HG02642 (cell line): ENCODE measurements at regions not wholly inside any gene's neighbourhood (a gene's known extent, or its start where the extent isn't known, plus 50 kb on each side); places are given as distances from the start of the nearest gene placed in this dataset.
"Not testable (repeated sequence)": the region's sequence is repeated elsewhere in the genome, so short reads cannot be mapped to it uniquely, and the experiment has no call there.

Experiments used
- ATAC-seq: cut with Tn5 transposase; IDR thresholded peaks from one replicate; pipeline ENCODE4 v1.9.1; 2021; ENCODE audit warnings: mild to moderate bottlenecking; ENCODE audit not compliant: unreplicated experiment, poor library complexity

DNA sequence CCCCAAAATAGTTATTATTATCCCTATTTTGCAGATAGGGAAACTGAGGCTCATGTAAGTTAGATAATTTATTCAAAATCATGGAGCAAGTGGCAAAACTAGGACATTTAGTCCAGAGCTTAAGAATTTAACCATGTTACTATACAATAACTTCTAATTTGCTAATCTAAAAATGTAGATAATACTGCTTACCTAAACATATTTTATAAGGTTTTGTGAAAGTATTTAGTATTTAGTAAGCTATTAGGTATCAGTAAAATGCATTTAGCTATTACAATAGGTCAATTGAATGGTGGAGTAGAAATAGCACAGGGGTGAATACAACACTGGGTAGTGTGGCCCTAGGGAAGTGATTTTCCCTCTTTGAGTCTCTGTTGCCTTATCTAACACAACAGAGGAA, 648.3 kb downstream of the KIF4B start:
- no peak for ATAC-seq

DNA sequence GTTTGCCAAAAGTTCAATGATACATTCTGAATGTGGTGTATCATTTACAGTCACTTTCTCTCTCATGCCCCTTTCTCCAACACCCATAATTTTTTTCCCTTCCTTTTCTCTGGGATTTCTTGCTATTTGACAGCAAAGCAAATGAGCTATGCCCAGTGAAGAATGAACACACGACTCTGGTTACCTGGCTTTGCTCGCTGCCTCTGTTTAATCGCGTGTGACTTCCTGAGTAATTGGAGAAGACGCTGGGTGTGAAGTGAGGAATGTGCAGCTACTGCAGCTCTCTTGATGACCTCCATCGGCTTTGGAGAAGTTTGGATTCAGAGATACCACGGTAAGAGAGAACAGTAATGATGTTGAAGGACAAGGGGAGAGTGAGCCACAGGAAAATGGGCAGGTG, 651.8 kb downstream of the KIF4B start:
- no peak for ATAC-seq

- ATAC-seq, result not testable (repeated sequence)
Observed at GRCh38 chr5:155672001-155672400, 655.0 kb upstream of the SGCD start.

DNA sequence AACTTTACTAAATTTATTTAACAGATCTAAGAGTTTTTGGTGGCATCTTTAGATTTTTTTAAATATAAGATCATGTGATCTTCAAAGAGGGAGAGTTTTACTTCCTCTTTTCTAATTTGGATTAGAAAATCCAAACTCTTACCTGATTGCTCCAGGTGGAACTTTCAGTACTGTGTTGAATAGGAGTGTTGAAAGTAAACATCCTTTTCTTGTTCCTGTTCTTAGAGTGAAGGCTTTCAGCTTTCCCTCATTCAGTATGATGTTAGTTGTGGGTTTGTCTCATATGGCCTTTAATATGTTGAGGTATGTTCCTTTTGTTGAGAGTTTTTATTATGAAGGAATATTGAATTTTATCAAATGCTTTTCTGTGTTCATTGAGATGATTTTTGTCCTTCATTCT, 650.0 kb upstream of the SGCD start:
- ATAC-seq, result no peak

DNA sequence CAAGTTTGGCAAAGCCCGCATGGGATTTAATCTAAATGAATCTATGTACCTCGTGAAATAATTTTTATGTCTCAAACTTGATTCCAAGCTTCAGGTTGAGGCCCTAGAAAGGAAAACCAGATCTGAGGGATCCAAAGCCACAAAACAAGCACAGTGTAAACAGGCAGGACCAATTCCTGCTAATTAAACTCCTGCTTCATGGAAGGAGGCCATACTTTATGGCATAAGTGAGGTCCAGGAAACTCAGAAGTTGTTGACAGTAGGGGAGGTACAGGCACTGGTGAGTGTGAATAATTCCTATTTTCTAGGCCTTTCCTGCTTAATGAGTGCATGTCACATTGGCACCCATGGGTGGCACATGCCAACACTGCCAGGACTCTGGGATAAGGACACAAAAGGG, 648.6 kb upstream of the SGCD start:
- no peak for ATAC-seq

GRCh38 chr5:155679530-155679929, 647.4 kb upstream of the SGCD start:
- ATAC-seq, result no peak

GRCh38 chr5:155684417-155684816, 642.5 kb upstream of the SGCD start:
- ATAC-seq, result no peak

DNA sequence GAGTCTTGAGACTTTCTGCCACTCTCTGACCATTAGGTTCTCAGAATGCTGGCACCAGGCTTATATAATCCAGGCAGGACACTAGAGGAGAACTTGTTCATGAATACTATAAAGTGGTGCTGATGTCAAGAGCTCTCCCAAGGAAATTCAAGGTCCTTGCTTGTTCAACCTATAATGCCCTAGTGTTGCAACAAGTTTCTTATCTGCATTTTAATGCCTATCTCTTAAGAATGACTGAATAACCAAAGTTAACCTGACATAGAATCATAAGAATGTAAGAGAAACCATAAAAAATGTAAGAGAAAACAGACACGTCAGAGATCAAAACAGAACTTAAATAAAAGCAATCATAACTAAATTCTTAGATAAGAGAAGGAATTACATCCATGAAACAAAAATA, 640.8 kb upstream of the SGCD start:
- ATAC-seq, result no peak

GRCh38 chr5:155689406-155689805, 637.6 kb upstream of the SGCD start:
- ATAC-seq, result no peak

GRCh38 chr5:155696362-155696761, 630.6 kb upstream of the SGCD start:
- ATAC-seq, result no peak

GRCh38 chr5:155697236-155697635, 629.7 kb upstream of the SGCD start:
- ATAC-seq, result no peak

- no peak for ATAC-seq
Observed at GRCh38 chr5:155699385-155699784, 627.6 kb upstream of the SGCD start.

GRCh38 chr5:155700333-155700732, 626.6 kb upstream of the SGCD start:
- ATAC-seq, result no peak

GRCh38 chr5:155711882-155712281, 615.1 kb upstream of the SGCD start:
- no peak for ATAC-seq

DNA sequence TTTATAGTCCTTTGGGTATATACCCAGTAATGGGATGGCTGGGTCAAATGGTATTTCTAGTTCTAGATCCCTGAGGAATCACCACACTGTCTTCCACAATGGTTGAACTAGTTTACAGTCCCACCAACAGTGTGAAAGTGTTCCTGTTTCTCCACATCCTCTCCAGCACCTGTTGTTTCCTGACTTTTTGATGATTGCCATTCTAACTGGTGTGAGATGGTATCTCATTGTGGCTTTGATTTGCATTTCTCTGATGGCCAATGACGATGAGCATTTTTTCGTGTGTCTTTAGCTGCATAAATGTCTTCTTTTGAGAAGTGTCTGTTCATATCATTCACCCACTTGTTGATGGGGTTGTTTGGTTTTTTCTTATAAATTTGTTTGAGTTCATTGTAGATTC, 612.5 kb upstream of the SGCD start:
- ATAC-seq, result not testable (repeated sequence)

GRCh38 chr5:155726267-155726666, 600.7 kb upstream of the SGCD start:
- no peak for ATAC-seq

GRCh38 chr5:155727512-155728145, 599.3 kb upstream of the SGCD start:
- ATAC-seq, result no peak

DNA sequence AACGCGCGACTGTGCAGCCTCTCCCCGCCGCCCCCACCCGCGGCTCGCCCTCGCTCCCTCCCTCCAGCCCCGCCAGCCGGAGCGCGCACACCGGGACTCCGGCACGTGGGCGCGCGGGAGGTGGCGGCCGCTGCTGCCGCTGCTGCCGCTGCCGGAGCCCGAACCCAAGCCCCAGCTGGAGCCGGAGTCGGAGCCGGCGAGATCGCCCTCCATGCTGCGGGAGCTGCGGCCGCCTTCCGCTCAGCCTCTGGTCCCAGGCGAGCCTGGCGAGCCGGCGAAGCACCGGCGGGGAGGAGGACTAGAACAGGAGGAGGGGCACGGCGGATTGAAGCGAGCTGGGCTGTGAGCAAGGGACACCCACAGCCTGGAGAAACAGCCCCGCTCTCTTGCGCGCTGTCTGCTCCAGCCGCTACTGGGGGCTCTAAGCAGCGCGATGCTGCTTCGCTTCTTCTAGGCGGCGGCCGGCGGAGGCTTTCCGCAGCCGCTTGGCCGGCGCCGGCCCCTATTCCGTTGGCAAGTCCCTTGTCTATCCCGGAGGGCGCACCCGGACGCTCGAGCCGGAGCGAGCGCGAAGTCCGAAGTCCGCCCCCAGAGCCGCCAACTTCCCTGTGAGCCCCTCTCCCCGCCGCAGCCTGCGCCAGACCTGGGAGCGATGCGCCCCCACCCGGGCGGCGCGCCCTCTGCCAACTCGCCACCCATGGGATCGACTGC, 598.7 kb upstream of the SGCD start:
- ATAC-seq, result no peak

DNA sequence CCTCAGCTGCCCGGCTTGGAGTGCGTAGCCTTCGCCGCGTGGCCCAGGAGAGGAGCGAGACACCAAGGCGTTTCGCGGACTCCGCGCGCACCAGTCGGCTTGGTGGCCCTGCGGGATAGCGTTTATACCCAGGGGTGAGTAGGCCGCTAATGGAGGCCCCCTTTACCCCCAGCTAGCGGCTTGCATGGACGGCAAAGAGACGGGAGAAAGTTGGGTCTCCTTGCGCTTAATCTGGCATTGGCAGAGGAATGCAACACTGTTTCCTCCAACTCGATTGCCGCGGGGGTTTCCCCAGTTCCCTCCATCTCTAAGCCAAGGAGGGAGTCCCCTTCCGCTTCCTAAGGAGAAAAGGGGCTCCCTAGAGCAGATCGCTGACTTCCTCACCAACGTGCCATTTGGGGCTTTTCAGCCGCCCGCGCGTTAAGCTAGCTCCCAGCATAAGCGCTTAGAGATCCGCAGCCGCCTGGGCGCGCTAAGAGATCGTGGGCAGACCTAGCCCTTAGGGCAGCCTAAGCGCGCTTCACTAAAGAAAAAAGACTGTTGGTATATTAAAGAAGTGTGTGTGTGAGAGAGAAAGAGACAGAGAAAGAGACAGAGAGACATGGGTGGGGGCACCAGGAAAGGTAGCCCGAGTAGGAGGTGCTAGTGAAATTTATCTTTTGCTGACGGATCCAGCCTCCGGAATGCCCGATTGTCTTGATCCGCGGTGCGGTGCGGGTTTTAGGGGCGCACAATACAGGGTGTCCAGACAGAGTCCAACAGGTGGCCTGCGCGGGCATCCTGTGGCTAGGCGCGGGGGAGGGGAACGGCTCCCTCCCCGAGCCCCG, 597.9 kb upstream of the SGCD start:
- ATAC-seq, result no peak

DNA sequence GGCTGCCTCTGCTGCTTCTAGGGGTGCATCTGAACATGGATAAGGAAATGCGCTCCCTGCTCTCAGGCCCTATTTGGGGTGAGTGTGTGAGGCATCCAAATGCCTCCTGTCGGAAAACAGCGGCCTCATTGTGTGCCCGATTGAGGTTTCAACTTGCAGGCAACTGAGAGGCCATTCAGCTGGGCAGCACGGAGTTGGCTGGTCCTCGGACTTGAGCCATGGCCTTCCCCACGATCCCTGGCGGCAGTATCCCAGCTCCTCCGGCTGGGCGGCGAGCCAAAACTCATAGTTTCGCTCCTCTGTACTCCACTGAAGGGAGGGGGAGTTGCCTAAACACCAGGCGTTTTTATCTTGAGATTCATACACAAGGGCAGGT, 597.3 kb upstream of the SGCD start:
- no peak for ATAC-seq

DNA sequence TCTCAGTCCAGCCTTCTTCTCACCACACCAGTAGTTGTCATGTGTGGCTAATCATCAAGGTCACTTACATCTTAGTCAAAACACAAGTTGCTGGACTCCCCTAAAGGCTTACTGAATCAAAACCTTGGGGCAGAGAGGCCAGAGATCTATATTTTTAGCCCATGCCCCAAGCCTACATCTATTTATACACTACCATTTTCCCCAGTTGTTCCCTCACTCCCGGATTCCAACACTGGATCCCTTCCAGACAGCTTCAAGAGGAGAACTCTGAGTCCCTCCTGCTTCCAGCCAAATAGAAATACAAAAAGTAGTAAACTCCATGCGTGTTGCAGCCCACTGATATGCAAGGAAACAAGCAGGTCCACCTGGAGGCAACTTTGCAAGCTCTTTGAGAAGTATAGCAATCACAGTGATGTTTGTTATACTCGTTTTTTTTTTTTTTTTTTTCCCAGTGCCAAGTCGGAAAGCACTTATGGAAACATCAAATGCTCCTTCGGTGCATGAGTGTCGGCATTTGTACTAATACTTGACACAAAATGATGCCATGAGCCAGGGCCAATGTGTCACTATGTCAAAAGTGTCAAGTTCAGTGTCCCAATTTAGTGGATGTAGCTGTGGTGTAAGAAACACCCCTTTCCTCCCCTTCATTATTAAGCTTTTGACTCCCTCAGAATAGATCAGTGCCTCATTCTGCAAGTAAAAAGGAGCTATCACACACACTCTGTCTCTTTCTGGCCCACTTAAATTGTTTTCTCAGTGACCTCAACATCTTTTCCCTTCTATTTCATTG, 594.2 kb upstream of the SGCD start:
- ATAC-seq, result no peak
